ENCODE measurements at regions not wholly inside any gene's neighbourhood (a gene's known extent, or its start where the extent isn't known, plus 50 kb on each side); places are given as distances from the start of the nearest gene placed in this dataset.

- Histone ChIP-seq H3K4me3 (replicated peaks in 1 of 4; ENCODE audit: control extremely low read depth in 1 of 4, insufficient read depth in 1 of 4, low read depth in 3 of 4, low read length in 4 of 4) (no peak overlapping the region), H3K4me2 (ENCODE audit: extremely low read depth, insufficient read depth, low read length) (no peak overlapping the region), H3K9me3 (ENCODE audit: control insufficient read depth, insufficient read depth, low read depth, low read length) (no peaks in the 10 kb centered on the region), H4K20me1 (ENCODE audit: control insufficient read depth, extremely low read depth, insufficient read depth, low read length) (no peaks in the 10 kb centered on the region), H3K4me1 (ENCODE audit: control insufficient read depth, extremely low read depth, insufficient read depth, low read length) (no peaks in the 10 kb centered on the region), H2AFZ (ENCODE audit: low read length) (no peak overlapping the region), H3K27me3 (ENCODE audit: control insufficient read depth, insufficient read depth, low read length) (no peaks in the 10 kb centered on the region), H3K79me2 (ENCODE audit: control insufficient read depth, insufficient read depth, low read length) (no peaks in the 10 kb centered on the region), H3K36me3 (ENCODE audit: control insufficient read depth, insufficient read depth, low read length) (no peaks in the 10 kb centered on the region), H3K9ac (ENCODE audit: insufficient read depth, low read length) (no peak overlapping the region), H3K27ac (ENCODE audit: insufficient read depth, low read length) (no peak overlapping the region)
- TF ChIP-seq EZH2 (IDR thresholded peaks at IDR 0.05; ENCODE audit: low read length, missing control alignments) (no peak), CTCF (conservative IDR thresholded peaks at IDR 0.05 in 1 of 2, IDR thresholded peaks at IDR 0.05 in 1 of 2; ENCODE audit: low read depth in 1 of 2, low read length in 2 of 2) (no peak)
- DNase-seq (ENCODE audit: low read depth in 2 of 2) = no peak
Observed at GRCh38 chr5:87906962-87907361, 361.7 kb downstream of the TMEM161B start.

GRCh38 chr5:87900419-87900818 is 368.2 kb downstream of the TMEM161B start:
- Histone ChIP-seq H3K36me3 (ENCODE audit: control insufficient read depth, insufficient read depth, low read length) (no peaks in the 10 kb centered on the region), H2AFZ (ENCODE audit: low read length) (no peak overlapping the region), H3K79me2 (ENCODE audit: control insufficient read depth, insufficient read depth, low read length) (no peaks in the 10 kb centered on the region), H3K27me3 (ENCODE audit: control insufficient read depth, insufficient read depth, low read length) (no peaks in the 10 kb centered on the region), H3K27ac (ENCODE audit: insufficient read depth, low read length) (no peak overlapping the region), H3K4me2 (ENCODE audit: extremely low read depth, insufficient read depth, low read length) (no peak overlapping the region), H3K4me3 (replicated peaks in 1 of 4; ENCODE audit: control extremely low read depth in 1 of 4, insufficient read depth in 1 of 4, low read depth in 3 of 4, low read length in 4 of 4) (no peak overlapping the region), H3K9me3 (ENCODE audit: control insufficient read depth, insufficient read depth, low read depth, low read length) (no peaks in the 10 kb centered on the region), H3K4me1 (ENCODE audit: control insufficient read depth, extremely low read depth, insufficient read depth, low read length) (no peaks in the 10 kb centered on the region), H4K20me1 (ENCODE audit: control insufficient read depth, extremely low read depth, insufficient read depth, low read length) (no peaks in the 10 kb centered on the region), H3K9ac (ENCODE audit: insufficient read depth, low read length) (no peak overlapping the region)
- no peak for TF ChIP-seq CTCF (conservative IDR thresholded peaks at IDR 0.05 in 1 of 2, IDR thresholded peaks at IDR 0.05 in 1 of 2; ENCODE audit: low read depth in 1 of 2, low read length in 2 of 2)
- TF ChIP-seq EZH2 (IDR thresholded peaks at IDR 0.05; ENCODE audit: low read length, missing control alignments) = no peak
- DNase-seq (ENCODE audit: low read depth in 2 of 2) = peak in 1 of 2 donors; percentile 10

GRCh38 chr5:87899721-87900131 is 368.9 kb downstream of the TMEM161B start:
- TF ChIP-seq CTCF (conservative IDR thresholded peaks at IDR 0.05 in 1 of 2, IDR thresholded peaks at IDR 0.05 in 1 of 2; ENCODE audit: low read depth in 1 of 2, low read length in 2 of 2) = no peak
- no peak for TF ChIP-seq EZH2 (IDR thresholded peaks at IDR 0.05; ENCODE audit: low read length, missing control alignments)
- Histone ChIP-seq H3K4me1 (ENCODE audit: control insufficient read depth, extremely low read depth, insufficient read depth, low read length) (no peaks in the 10 kb centered on the region), H4K20me1 (ENCODE audit: control insufficient read depth, extremely low read depth, insufficient read depth, low read length) (no peaks in the 10 kb centered on the region), H3K9ac (ENCODE audit: insufficient read depth, low read length) (no peak overlapping the region), H3K36me3 (ENCODE audit: control insufficient read depth, insufficient read depth, low read length) (no peaks in the 10 kb centered on the region), H3K9me3 (ENCODE audit: control insufficient read depth, insufficient read depth, low read depth, low read length) (no peaks in the 10 kb centered on the region), H2AFZ (ENCODE audit: low read length) (no peak overlapping the region), H3K4me2 (ENCODE audit: extremely low read depth, insufficient read depth, low read length) (no peak overlapping the region), H3K4me3 (replicated peaks in 1 of 4; ENCODE audit: control extremely low read depth in 1 of 4, insufficient read depth in 1 of 4, low read depth in 3 of 4, low read length in 4 of 4) (no peak overlapping the region), H3K27ac (ENCODE audit: insufficient read depth, low read length) (no peak overlapping the region), H3K27me3 (ENCODE audit: control insufficient read depth, insufficient read depth, low read length) (no peaks in the 10 kb centered on the region), H3K79me2 (ENCODE audit: control insufficient read depth, insufficient read depth, low read length) (no peaks in the 10 kb centered on the region)
- DNase-seq (ENCODE audit: low read depth in 2 of 2) = peak in 1 of 2 donors; percentile 5
